GF-D8 (cell line): ENCODE measurements at regions not wholly inside any gene's neighbourhood (a gene's known extent, or its start where the extent isn't known, plus 50 kb on each side); places are given as distances from the start of the nearest gene placed in this dataset.

ENCODE experiments used
- DNase-seq: peaks from one replicate; lab custom pipeline; 2025; lab: John Stamatoyannopoulos, UW

DNA sequence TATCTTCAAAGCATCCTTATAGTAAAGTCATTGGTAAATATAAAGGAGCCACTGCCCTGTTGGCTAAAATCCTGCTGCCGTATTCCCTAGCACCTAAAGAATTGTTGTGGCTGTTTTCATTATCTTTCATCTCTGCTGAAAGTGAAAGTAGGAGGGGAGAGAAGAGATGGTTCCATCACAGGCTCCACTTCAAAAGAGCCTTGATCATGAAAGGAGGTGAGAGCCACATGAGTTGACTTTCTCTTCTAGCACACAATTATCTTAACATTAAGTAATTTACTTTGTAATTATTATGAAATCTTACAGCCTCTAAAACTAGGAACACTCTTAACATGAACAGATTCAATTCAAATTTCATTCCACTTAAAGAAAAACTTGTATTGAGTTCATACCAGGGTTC, 1050.9 kb upstream of the LRRTM1 start:
- no peak for DNase-seq

DNA sequence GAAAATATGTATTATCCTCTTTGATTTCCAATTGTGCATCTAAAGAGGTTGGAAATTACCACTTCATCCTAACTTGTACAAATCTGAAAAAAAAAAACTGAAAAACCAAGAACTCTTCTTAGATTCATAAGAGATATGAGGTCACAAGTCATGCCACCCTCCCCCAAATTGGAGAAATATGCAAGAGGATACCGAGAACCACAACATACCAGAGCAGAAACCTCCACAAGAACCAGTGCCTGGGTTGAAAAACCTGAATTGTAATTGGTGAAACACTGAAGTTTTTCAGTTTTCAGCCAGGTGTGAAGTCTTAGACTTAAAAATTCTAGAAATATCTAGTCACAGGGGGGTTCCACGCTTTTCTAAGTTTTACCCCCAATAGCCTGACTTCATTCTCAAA, 1029.5 kb upstream of the LRRTM1 start:
- no peak for DNase-seq

DNA sequence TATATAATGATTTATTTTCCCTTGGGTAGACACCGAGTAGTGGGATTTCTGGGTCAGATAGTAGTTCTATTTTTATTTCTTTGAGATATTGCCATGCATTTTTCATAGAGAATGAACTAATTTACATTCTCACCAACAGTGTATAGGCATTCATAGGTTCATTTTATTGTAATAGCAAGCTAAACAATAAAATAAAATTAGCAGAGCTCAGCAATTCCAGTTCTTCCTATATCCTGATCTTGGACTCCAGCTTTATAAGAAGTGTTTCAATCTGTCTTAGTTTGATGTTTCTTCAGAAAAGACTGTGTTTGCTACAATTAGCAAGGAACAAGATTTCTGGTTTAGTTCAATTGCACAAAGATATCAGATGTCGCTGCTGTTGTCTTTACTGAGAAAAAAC, 1024.4 kb upstream of the LRRTM1 start:
- no peak for DNase-seq

DNA sequence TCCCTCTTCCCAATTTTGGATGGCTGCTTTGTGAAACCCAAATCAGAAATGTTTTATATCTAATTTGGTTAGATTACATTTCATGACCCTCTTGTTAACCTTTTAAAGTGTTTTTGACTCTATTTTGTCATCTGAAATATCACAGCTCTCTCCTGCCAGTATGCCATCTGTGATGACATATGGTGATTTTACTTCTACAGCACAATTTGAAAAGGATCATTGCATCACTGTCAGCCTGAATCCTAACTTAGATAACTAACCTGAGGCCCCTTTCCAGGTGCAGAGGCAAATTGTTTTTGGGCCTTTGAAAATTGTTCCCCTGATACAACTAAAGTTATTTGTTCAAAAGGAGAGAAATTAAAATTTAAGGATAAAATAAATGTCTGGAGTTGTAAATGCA, 1023.4 kb upstream of the LRRTM1 start:
- no peak for DNase-seq

DNA sequence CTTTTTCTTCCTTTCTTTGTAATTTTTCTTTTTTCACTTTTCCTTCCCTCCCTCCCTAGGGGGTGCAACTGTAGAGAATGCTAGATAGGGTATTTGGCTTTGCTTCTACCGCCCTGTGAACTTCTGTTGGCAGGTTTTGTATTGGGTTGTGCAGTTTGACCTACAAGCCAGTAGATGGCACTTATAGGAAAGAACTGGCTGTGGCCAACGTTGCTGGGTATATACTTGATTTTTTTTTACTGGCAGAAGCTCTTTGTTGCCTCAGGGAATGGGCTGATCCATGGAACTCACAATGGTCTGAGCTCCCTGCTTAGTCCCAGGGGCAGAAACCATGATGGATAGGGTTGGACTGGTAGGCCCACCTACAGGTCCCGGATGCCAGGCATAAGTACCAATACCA, 1019.5 kb upstream of the LRRTM1 start:
- DNase-seq: no peak

DNA sequence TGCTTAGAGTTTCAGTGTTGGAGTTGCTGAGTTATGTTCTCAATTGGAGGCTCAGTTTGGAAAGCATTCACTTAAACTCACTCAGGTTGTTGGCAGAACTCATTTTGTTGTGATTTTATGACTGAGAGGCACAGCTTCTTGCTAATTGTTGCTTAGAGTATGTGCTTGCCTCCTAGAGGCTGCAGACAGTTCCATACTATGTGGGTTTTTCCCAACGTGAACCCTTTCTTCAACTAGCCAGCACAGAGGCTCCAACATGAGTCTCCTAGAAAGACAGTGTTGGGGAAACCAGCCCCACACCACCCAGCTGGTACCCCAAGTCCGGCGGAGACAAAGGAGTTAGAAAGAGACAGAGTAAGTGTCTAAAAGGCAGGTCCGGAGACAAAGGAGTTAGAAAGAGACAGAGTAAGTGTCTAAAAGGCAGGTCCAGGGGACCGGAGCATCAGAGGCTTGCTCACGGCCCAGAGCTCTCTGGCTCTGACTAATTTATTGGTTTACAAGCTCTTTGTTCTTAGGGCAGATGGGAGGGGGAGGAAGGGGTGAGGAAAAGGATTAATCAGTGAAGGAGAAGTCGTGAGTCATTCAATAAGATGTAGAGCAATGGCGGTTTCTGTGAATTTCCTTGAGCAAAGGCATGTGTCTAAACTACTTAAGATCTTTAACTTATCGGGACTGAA, 999.7 kb upstream of the LRRTM1 start:
- DNase-seq: no peak

DNA sequence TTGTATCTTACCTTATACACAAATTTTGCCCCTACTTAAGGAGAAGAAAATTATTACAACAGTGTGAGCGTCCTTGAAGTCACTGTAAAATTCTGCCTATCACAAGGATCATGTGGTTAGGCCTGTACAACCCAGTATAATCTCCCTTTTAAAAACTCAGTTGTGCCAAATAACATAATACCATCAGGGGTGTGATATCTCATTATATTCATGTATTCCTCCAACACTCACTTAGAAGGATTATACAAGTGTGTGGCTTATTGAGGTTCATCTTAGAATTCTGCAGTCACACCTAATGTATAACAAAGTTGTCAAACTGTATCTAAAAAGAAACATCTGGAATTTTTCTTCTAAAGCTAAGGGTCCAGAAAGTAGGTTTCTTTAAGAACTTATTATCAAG, 998.8 kb upstream of the LRRTM1 start:
- no peak for DNase-seq

DNA sequence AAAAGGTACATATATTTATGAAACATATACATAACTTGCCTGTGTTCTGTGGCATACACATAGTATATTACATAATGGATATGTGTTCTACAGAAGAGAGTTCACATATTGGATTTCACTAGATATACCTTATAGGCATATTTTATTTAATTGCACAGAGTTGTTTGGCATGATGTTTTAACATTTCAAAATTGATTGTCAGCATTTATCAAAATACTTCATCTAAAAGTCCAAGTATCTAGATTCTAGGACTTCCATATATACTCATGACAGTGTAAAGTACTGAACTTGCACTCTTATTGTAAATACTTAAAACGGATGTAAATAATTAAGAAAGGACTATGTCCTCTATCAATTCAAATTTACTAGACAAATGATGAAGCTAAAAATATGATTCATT, 995.3 kb upstream of the LRRTM1 start:
- DNase-seq: no peak

DNA sequence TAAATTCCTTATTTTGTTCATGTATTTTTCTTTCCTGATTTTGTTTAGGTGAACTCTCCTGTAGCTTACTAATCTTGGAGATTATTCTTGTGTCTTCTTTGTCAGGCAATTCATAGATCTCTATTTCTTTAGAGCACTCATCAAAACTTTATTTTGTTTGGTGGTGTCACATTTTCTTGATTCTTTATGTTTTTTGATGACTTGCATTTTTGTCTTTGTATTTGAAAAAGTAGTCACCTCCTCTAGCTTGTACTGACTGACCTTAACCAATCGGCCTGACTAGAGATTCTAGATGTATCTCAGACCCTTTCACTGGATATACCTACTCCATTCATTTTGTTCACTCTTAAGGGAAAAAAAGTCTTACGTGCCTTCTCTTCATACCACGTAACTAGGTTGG, 986.3 kb upstream of the LRRTM1 start:
- DNase-seq: no peak

DNA sequence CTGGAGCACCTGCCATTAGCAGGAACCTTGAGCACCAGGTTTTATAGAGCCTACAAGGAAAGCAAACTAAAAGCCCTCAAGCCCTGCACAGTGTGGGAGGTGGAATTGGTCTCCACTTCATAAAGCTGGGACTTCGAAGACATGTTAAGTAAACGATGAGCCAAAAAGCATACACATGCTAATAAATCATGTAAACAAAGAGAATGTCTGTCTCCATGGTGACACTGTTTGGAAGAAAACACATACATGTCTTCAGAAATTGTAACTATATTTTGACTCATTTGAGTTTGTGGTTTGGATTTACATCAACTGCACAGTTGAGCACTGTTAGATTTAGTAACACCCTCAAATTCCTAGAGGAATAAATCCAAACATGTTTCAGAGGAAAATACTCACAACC, 978.5 kb upstream of the LRRTM1 start:
- no peak for DNase-seq

DNA sequence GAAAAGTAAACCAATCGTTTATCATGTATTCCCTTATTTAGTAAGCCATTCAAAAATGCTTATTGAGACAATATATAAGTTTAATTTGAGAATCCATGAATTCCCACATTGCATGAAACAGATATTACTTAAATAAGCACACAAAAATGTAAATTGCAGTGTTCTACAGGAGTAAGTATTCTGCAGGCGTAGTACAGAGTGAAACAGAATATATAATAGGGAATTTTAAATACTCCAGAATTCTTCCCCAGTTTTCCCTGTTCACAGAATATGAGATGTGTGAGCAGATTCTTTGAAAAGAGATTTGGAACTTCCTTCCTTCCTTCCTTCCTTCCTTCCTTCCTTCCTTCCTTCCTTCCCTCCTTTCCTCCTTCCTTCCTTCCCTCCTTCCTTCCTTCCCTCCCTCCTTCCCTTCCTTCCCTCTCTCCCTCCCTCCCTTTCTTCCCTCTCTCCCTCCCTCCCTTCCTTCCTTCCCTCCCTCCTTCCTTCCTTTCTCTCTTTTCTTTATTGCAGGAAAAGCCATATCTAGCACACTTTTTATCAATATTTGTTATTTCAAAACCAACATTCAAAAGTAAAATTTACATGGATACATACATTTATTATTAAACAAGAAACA, 977.7 kb upstream of the LRRTM1 start:
- DNase-seq: no peak

DNA sequence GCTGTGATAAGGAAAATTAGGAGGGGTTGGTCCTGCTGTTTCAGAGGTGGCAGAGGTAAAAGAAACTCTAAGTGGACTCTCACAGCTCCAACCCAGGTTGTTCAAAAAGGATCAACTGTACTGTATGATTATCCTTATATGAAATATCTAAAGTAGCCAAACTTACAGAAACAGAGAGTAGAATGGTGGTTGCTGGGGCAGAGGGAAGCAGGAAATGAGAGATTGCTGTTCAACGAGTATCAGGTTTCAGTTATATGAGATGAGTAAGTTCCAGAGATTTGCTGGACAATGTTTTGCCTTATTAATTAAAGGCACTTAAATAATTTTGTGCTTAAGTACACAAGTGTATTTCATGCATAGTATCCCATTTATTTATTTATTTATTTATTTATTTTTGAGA, 972.0 kb upstream of the LRRTM1 start:
- no peak for DNase-seq

DNA sequence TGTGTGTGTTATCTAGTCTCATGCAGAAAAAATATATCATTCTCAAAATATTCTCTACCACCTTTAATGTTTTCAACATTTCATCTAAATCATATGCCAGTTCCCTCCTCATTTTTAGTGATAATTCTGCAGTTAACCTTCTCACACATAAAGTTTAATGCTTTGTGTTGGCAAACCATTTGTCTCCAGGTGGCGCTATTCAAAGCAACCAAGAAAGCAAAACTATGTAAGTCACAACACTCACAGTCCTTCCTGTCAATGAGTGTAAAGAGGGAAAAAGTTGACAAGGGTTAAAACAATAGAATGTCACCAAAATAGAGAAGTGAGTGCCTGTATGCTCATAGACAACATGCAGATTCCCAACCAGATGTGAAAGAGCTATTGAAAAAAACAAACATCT, 961.6 kb upstream of the LRRTM1 start:
- DNase-seq: no peak

DNA sequence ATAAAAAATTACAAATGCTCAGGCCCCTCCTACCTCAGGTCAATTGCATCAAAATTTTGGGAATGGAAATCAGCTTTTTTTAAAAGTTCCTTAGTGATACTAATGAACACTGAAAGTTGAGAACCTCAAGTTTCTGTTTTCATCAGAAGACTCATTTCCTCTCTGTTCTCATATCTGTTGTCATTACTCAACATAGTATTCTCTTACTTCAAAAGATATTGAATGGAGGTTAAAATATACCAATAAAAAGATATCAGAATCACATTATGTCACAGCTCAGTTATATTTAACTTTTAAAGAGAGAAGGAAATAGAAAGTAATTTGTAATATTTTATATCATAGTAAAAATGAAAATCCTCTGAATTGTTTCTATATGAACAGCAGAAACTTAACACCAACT, 959.4 kb upstream of the LRRTM1 start:
- no peak for DNase-seq

DNA sequence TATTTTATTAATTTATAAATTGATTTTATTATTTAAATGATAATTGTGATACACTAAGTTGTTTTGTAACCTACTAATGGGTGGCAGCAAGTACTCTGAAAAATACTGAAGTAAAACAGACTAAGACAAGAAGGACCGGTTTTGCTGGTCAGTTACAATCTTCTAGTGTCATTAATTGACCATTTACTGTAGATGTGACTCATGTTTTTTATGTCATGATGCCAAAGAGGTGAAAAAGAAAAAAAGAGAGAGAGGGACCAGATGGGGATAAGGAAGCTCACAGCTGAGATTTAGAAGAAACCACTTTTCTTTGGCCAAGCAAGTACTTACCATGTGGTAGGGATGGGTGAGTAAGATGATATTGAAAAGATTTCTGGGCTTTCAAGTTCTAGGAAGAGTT, 955.8 kb upstream of the LRRTM1 start:
- DNase-seq: no peak

DNA sequence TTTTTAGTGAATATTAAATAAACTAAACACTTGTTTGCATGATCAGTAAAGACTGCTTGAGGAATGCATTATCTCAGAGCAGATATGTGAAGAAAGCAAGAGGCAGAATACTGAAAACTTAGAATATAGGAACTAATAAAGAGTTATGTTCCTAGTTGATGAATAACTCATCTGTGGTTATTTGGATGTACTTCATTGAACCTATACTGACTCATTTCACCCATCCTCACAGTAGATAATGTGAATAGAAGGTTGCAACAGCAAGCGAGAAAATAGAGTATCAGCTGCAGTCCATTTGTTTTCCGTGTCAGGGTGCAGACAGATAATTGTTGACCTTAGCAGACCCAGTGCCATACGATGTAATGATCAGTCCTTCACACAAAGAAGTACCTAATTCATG, 945.7 kb upstream of the LRRTM1 start:
- DNase-seq: no peak

DNA sequence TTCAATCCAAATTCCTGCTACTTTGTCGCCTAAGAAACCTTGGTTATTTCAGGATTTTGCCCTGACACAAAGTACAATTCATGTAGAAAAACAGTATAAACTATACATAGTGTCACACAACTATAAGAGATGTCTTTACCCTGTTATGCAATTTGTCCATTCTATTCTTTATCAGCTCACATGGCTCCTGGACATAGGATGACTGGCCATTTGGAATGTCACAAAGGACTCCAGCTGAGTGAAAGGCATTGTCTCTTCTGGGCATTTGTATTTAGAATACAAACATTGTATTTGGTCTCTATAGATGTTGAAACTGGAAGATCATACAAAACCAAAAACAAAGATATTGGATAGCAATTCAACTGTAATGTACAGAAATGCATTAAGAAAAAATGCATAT, 944.6 kb upstream of the LRRTM1 start:
- no peak for DNase-seq

DNA sequence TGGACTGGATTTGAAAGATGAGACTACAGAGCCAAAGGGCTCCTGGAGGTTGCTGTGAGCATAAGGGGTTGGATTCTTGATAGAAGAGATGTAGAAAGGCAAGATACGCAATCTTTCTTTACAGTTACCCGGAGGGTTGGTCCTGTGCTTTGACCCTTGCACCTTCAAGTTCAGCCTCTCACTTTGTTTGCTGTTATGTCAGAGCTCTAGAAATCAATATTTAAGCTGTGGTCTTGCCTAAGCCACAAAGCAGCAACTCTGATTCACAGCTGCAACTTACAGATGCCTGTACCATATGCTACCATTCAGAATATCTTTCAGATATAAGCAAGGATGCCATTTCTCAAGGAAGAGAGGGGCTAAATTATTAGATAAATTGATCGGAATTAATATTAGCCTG, 943.1 kb upstream of the LRRTM1 start:
- DNase-seq: no peak

DNA sequence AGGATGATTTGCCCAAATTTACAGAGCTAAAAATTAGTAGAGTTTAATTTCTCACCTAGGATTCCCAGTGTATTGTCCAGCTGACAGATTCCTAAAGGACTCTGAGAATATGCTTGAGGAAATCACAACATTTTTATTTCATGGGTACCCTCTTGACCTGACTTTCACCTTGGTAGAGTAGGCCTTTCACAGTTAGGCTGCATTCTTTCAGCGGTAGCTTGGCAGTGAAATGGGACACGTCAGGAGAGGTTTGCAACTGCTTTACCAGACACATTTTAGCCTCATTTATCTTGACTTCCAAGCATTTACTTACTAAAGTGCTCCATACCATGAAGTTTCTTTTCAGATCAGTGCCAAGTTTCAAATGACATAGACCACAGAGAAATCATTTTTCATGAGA, 937.9 kb upstream of the LRRTM1 start:
- DNase-seq: no peak

DNA sequence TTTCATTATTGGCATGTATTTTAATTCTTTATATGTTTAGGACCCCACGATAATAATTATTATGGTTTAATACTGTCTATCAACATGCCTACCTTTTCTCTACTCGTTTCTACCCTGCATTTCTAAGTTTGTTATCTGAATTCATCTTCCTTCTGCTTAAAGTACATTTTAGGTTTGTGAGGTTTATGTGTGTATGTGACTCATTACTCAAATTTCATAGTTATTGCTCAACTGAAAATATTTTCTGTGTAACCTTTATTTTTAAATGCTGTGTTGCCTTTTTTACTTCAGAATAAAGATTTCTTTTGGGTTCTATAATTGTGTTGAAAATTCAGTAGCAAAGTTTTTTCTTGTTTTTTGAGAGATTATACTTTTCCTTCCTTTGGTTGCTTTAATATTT, 933.9 kb upstream of the LRRTM1 start:
- no peak for DNase-seq

DNA sequence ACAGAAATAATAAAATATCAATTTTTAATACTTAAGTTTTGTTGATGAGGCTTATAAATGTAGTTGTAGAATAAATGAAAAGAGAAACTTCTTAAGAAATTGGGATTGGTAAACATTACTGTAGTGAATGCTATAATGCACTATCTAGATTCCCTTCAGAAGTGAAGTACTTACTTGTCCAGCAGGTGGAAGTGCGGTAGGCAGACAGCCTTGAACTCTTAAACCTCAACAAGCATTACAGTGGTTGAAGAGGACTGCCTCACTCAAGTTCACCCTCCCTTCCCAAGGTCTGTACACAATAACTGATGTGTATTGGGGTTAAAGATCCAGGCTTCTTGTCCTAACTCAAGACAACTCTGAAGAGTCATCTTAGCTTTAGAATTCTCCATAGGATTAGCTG, 931.0 kb upstream of the LRRTM1 start:
- no peak for DNase-seq

DNA sequence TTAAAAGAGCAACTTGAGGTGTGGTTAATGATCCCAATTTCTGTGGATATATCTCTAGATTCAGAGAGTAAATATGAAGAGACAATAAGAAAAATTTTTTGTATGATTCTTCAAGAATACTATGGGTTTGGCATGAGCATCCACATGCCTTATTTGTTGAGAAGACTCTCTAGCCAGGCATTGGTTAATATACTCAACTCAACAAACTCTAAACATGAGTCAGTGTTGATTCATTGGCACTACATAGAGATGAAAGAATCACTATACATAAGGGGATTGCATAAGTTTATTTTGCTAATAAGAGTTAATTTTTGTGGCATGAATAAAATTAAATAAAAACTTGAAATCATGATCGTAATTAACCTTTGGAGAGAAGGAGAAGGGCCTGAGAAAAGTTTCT, 930.2 kb upstream of the LRRTM1 start:
- DNase-seq: no peak

DNA sequence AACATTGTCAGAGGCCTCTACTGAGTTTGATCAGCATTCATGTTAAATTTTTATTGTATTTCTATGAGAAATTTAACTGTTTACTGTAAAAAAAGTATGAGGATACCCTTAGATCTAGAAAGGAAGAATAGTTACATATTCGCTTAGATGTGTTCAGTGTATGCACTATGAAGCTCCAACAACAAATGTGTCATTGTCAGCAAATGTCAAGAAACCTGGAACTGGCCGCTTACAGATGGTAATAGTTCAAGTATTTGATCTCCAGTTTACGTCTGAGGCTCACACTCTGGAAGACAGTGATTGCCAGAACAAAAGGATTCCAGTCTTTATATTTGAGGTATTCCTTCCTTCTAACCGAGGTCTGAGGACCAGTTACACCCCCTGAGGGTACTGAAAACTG, 921.2 kb upstream of the LRRTM1 start:
- DNase-seq: no peak

DNA sequence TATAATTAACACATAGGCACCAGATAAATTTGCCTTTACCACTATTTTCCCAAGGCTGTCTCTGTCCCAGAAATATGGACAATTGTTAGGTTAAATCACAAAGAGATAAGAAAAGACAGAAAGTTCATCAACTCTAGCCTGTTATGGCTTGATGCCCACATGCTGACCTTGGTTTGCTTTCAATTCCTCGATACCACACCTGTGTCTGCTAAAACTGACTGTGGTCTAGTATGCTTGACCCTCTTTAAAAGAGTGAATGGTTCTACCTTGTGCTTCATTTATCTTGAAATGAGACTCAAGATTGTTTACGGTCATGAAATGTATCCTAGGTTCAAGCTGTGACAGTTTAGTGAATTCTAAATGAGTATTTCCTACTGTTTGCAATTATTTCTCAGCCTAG, 909.0 kb upstream of the LRRTM1 start:
- no peak for DNase-seq
